NB4 (cell line): ENCODE measurements at regions not wholly inside any gene's neighbourhood (a gene's known extent, or its start where the extent isn't known, plus 50 kb on each side); places are given as distances from the start of the nearest gene placed in this dataset.
"Not testable (repeated sequence)": the region's sequence is repeated elsewhere in the genome, so short reads cannot be mapped to it uniquely, and the experiment has no call there.

Experiments used
- DNase-seq: peaks from one replicate; pipeline ENCODE4 v3.0.0; 2010; ENCODE audit warnings: low read depth
- H3K4me3 ChIP-seq: one replicate; pipeline ENCODE4 v1.5.1; 2011; ENCODE audit warnings: mild to moderate bottlenecking, low read depth, low read length, moderate library complexity
- CTCF ChIP-seq: IDR thresholded peaks from one replicate; pipeline ENCODE4 v1.5.1; 2012; ENCODE audit warnings: low read depth, low read length
- MAX ChIP-seq: IDR thresholded peaks from 2 replicates; pipeline ENCODE4 v1.6.1; 2011; ENCODE audit warnings: low read depth, low read length
- MYC ChIP-seq: IDR thresholded peaks from 2 replicates; pipeline ENCODE4 v1.6.1; 2011; ENCODE audit warnings: low read depth, low read length
- POLR2A ChIP-seq: IDR thresholded peaks from 2 replicates; pipeline ENCODE4 v1.6.1; 2011; ENCODE audit warnings: mild to moderate bottlenecking; ENCODE audit not compliant: insufficient read length; ENCODE audit errors: extremely low read depth

- TF ChIP-seq POLR2A = no peak
- TF ChIP-seq MAX = no peak
- TF ChIP-seq CTCF = no peak
- no peak for TF ChIP-seq MYC
- H3K4me3 ChIP-seq = no peak overlapping the region
- DNase-seq = no peak
These were observed 122.2 kb upstream of the PRKG2 start for GRCh38 chr4:81337211-81337610.

GRCh38 chr4:81335122-81335912, 120.3 kb upstream of the PRKG2 start:
- TF ChIP-seq MAX (no peak), POLR2A (no peak), MYC (no peak), CTCF (no peak)
- no peak overlapping the region for H3K4me3 ChIP-seq
- no peak for DNase-seq

- no peak overlapping the region for H3K4me3 ChIP-seq
- DNase-seq = no peak
- TF ChIP-seq MAX (no peak), MYC (no peak), CTCF (no peak), POLR2A (no peak)
These were observed 115.0 kb upstream of the PRKG2 start for GRCh38 chr4:81330018-81330417.

- DNase-seq = no peak
- no peak overlapping the region for H3K4me3 ChIP-seq
- TF ChIP-seq MAX = no peak
- no peak for TF ChIP-seq CTCF
- no peak for TF ChIP-seq POLR2A
- no peak for TF ChIP-seq MYC
These were observed 111.6 kb upstream of the PRKG2 start for GRCh38 chr4:81326581-81326980.

- DNase-seq, H3K4me3 ChIP-seq: not testable (repeated sequence)
These were observed 109.6 kb upstream of the PRKG2 start for GRCh38 chr4:81324594-81324993.

GRCh38 chr4:81319657-81320056, 104.6 kb upstream of the PRKG2 start:
- TF ChIP-seq POLR2A (no peak), MAX (no peak), MYC (no peak), CTCF (no peak)
- no peak overlapping the region for H3K4me3 ChIP-seq
- no peak for DNase-seq
